ENCODE measurements at regions not wholly inside any gene's neighbourhood (a gene's known extent, or its start where the extent isn't known, plus 50 kb on each side); places are given as distances from the start of the nearest gene placed in this dataset.

GRCh38 chr12:85509081-85509856 lies 229.2 kb downstream of the ALX1 start:
- Histone ChIP-seq H3K27ac (no peak overlapping the region), H4K20me1 (ENCODE audit: insufficient read depth) (no peaks in the 10 kb centered on the region), H3K4me3 (no peak overlapping the region), H3K36me3 (ENCODE audit: low read depth) (no peaks in the 10 kb centered on the region), H3K9me3 (ENCODE audit: insufficient read depth, low read depth) (no peaks in the 10 kb centered on the region), H2AFZ (0 out of 2 replicates have a peak overlapping the region, but pooled peaks have one; percentile 39), H3K4me2 (no peak overlapping the region), H3F3A (ENCODE audit: insufficient read depth, low read depth) (no peaks in the 10 kb centered on the region), H3K27me3 (ENCODE audit: insufficient read depth, low read depth) (no peaks in the 10 kb centered on the region), H3K9me2 (ENCODE audit: insufficient read depth) (no peaks in the 10 kb centered on the region), H3K79me2 (ENCODE audit: low read depth) (no peaks in the 10 kb centered on the region), H3K4me1 (replicated peaks; ENCODE audit: insufficient read depth) (no peaks in the 10 kb centered on the region)
- BruUV-seq (replicated peaks), result no TSS peak
- CTCF ChIA-PET, result no interaction called here
- intact Hi-C loops (cut with micrococcal nuclease; ENCODE audit: unreplicated experiment), result no loop called here
- DNase-seq, result no peak
- POLR2A ChIA-PET (ENCODE audit: unreplicated experiment), result no interaction called here
- TF ChIP-seq EZH2 (IDR thresholded peaks at IDR 0.05; ENCODE audit: low read depth), result no peak
- TF ChIP-seq CTCF (conservative IDR thresholded peaks at IDR 0.05), result no peak

DNA sequence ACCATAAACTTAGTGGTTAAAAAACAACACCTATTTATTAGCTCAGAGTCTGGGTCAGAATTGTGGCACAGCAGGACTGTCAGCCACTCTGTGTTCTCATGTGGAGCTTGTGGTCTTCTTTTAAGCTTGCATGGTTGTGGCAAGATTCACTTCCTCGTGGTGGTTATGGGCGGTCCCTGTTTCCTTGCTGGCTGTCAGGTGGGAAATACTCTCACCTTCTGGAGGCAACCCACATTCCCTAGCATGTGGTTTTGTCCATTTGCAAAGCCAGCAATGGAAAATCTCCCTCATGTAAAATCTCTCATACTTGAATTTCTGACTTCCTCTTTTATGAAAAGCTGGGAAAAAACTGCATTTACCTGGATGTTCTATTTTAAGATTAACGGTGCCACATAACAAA lies 229.8 kb downstream of the ALX1 start:
- Histone ChIP-seq H4K20me1 (ENCODE audit: insufficient read depth) (no peaks in the 10 kb centered on the region), H3K4me3 (no peak overlapping the region), H3F3A (ENCODE audit: insufficient read depth, low read depth) (no peaks in the 10 kb centered on the region), H3K9me3 (ENCODE audit: insufficient read depth, low read depth) (no peaks in the 10 kb centered on the region), H3K27me3 (ENCODE audit: insufficient read depth, low read depth) (no peaks in the 10 kb centered on the region), H3K36me3 (ENCODE audit: low read depth) (no peaks in the 10 kb centered on the region), H3K79me2 (ENCODE audit: low read depth) (no peaks in the 10 kb centered on the region), H3K4me2 (no peak overlapping the region), H3K4me1 (replicated peaks; ENCODE audit: insufficient read depth) (no peaks in the 10 kb centered on the region), H3K9me2 (ENCODE audit: insufficient read depth) (no peaks in the 10 kb centered on the region), H2AFZ (no peak overlapping the region), H3K27ac (no peak overlapping the region)
- CTCF ChIA-PET, result no interaction called here
- TF ChIP-seq CTCF (conservative IDR thresholded peaks at IDR 0.05) (no peak), EZH2 (IDR thresholded peaks at IDR 0.05; ENCODE audit: low read depth) (no peak)
- intact Hi-C loops (cut with micrococcal nuclease; ENCODE audit: unreplicated experiment), result no loop called here
- no TSS peak for BruUV-seq (replicated peaks)
- DNase-seq, result no peak
- POLR2A ChIA-PET (ENCODE audit: unreplicated experiment), result no interaction called here

DNA sequence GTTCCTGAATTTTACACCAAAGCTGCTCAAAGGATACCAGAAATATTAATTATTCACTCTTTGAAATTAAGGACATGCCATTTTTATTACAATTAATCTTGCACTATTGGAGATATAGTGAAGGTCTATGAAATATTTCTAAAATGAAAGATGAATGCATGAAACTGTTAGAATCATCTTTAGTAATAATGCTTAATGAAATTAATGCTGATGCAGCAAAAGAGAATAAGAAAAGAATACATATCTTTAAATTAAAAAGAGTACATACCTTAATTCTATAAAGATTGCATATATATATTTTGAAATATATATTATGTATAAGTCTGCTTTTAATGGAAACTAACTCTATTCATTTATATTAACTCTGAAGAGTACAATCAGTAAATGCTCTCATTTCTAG lies 236.0 kb downstream of the ALX1 start:
- no peaks in the 10 kb centered on the region for H3K9me3 ChIP-seq (ENCODE audit: insufficient read depth, low read depth)
- no peaks in the 10 kb centered on the region for H3K27me3 ChIP-seq (ENCODE audit: insufficient read depth, low read depth)
- no peak for DNase-seq
- no peaks in the 10 kb centered on the region for H3K79me2 ChIP-seq (ENCODE audit: low read depth)
- ChIA-PET POLR2A (ENCODE audit: unreplicated experiment) (no interaction called here), CTCF (no interaction called here)
- no peak overlapping the region for H3K27ac ChIP-seq
- H3K4me3 ChIP-seq, result no peak overlapping the region
- BruUV-seq (replicated peaks), result no TSS peak
- no peaks in the 10 kb centered on the region; the same call in 1 of the 2 replicates for H3K9me2 ChIP-seq (ENCODE audit: insufficient read depth)
- H2AFZ ChIP-seq, result no peak overlapping the region
- H3K4me2 ChIP-seq, result no peak overlapping the region
- intact Hi-C loops (cut with micrococcal nuclease; ENCODE audit: unreplicated experiment), result no loop called here
- no peaks in the 10 kb centered on the region for H3K36me3 ChIP-seq (ENCODE audit: low read depth)
- TF ChIP-seq EZH2 (IDR thresholded peaks at IDR 0.05; ENCODE audit: low read depth), result no peak
- TF ChIP-seq CTCF (conservative IDR thresholded peaks at IDR 0.05), result no peak
- H3F3A ChIP-seq (ENCODE audit: insufficient read depth, low read depth), result no peaks in the 10 kb centered on the region
- no peaks in the 10 kb centered on the region for H3K4me1 ChIP-seq (replicated peaks; ENCODE audit: insufficient read depth)
- no peaks in the 10 kb centered on the region for H4K20me1 ChIP-seq (ENCODE audit: insufficient read depth)

Data from PC-9 (cell line).